Ovary (tissue), 3 donors: ENCODE measurements at regions not wholly inside any gene's neighbourhood (a gene's known extent, or its start where the extent isn't known, plus 50 kb on each side); places are given as distances from the start of the nearest gene placed in this dataset.

Source experiments
- CTCF ChIP-seq, 3 donors: fragments of 450-650 bp in 2 of 3; fragments of 200-600 bp in 1 of 3; IDR thresholded peaks; one replicate each; pipeline versions ENCODE4 v1.5.1 to v1.8.0; 2016 to 2022; ENCODE audit warnings: antibody characterized with exemption in 3 of 3, mild to moderate bottlenecking in 1 of 3
- EP300 ChIP-seq: sonication (generic); formaldehyde crosslinking; IDR thresholded peaks from one replicate; pipeline ENCODE4 v1.6.1; 2017; ENCODE audit warnings: antibody characterized with exemption
- POLR2A ChIP-seq: fragments of 450-650 bp; IDR thresholded peaks from one replicate; pipeline ENCODE4 v1.6.1; 2017; ENCODE audit warnings: antibody characterized with exemption, mild to moderate bottlenecking, moderate library complexity
- donor health status: DM: no; HTN: no; CAD: no.

- TF ChIP-seq CTCF (IDR thresholded peaks at IDR 0.05) (no peak), POLR2A (no peak), EP300 (no peak)
These were observed 187.8 kb upstream of the JAG1 start for GRCh38 chr20:10861619-10862018.
